Upper lobe of left lung (tissue), 6 donors: ENCODE measurements at regions not wholly inside any gene's neighbourhood (a gene's known extent, or its start where the extent isn't known, plus 50 kb on each side); places are given as distances from the start of the nearest gene placed in this dataset.

Source experiments
- ATAC-seq, 2 donors: fragments of 200-7000 bp; cut with Tn5 transposase; one replicate each; pipeline ENCODE4 v1.9.1; 2022; ENCODE audit warnings: mild to moderate bottlenecking in 2 of 2, moderate library complexity in 2 of 2; ENCODE audit not compliant: low FRiP score in 2 of 2
- DNase-seq, 2 donors: peaks; one replicate each; pipeline ENCODE4 v3.0.0-alpha.2; 2019 to 2020
- H3K27ac ChIP-seq, 4 donors: fragments of 200-600 bp; sonication (generic); one replicate each; pipeline ENCODE4 v1.5.1; 2016 to 2019
- H3K27me3 ChIP-seq, 4 donors: fragments of 200-600 bp; sonication (generic); one replicate each; pipeline ENCODE4 v1.5.1; 2017 to 2019
- H3K36me3 ChIP-seq, 4 donors: fragments of 200-600 bp; sonication (generic); one replicate each; pipeline ENCODE4 v1.5.1; 2016 to 2019
- H3K4me1 ChIP-seq, 4 donors: fragments of 200-600 bp; sonication (generic); one replicate each; pipeline ENCODE4 v1.5.1; 2018 to 2019
- H3K4me3 ChIP-seq, 4 donors: fragments of 200-600 bp; sonication (generic); one replicate each; pipeline ENCODE4 v1.5.1; 2017 to 2019; ENCODE audit warnings: mild to moderate bottlenecking in 2 of 4, moderate library complexity in 1 of 4
- H3K9me3 ChIP-seq, 4 donors: fragments of 200-600 bp; sonication (generic); one replicate each; pipeline ENCODE4 v1.5.1; 2018 to 2019
- CTCF ChIP-seq, 6 experiments: fragments of 450-650 bp in 4 of 6; fragments of 200-600 bp in 2 of 6; sonication (generic) in 2 of 6; IDR thresholded peaks; one replicate each; pipeline ENCODE4 v1.5.1; 2016 to 2019; ENCODE audit warnings: antibody characterized with exemption in 6 of 6
- EP300 ChIP-seq, 4 donors: sonication (generic); formaldehyde crosslinking; IDR thresholded peaks; one replicate each; pipeline ENCODE4 v1.5.1; 2017; ENCODE audit warnings: antibody characterized with exemption in 4 of 4, control low read depth in 2 of 4
- POLR2A ChIP-seq, 4 donors: fragments of 450-650 bp; IDR thresholded peaks; one replicate each; pipeline ENCODE4 v1.5.1; 2016 to 2017; ENCODE audit warnings: antibody characterized with exemption in 4 of 4, mild to moderate bottlenecking in 2 of 4
- POLR2AphosphoS5 ChIP-seq, 2 donors: sonication (generic); formaldehyde crosslinking; IDR thresholded peaks; one replicate each; pipeline ENCODE4 v1.5.1; 2017; ENCODE audit warnings: antibody characterized with exemption in 2 of 2
- whole genome bisulfite sequencing, 2 donors: methylation state at CpG; one replicate each; pipeline ENCODE4 v1.1.5; 2017 to 2018; 5-methylcytosine and 5-hydroxymethylcytosine counted together
- small RNA-seq, 4 donors: library from RNA; depleted of rRNA; stranded (forward); fragments of <200 nt; gene quantifications; one replicate each; pipeline ENCODE3, GENCODE V24; 2016
- donor health status: DM: no; HTN: no; CAD: no; lungs with moderate emphysema.
- donor health status: DM: no; HTN: yes; CAD: no; lungs with severe emphysema.

- DNase-seq, result no peak
- Histone ChIP-seq H3K27ac (no peak overlapping the region), H3K4me1 (no peaks in the 10 kb centered on the region), H3K27me3 (no peaks in the 10 kb centered on the region), H3K9me3 (no peaks in the 10 kb centered on the region), H3K4me3 (no peak overlapping the region), H3K36me3 (no peaks in the 10 kb centered on the region)
- ATAC-seq, result no peak
- 94 to 96% methylated on average over 2 of the region's 2 CpGs for WGBS, 2 donors
- TF ChIP-seq EP300 (IDR thresholded peaks at IDR 0.05) (no peak), CTCF (IDR thresholded peaks at IDR 0.05) (no peak), POLR2A (IDR thresholded peaks at IDR 0.05) (no peak), POLR2AphosphoS5 (IDR thresholded peaks at IDR 0.05) (no peak)
Measured at GRCh38 chr20:59537991-59538390, 66.3 kb upstream of the PHACTR3 start.

GRCh38 chr20:59547596-59547995 is 56.7 kb upstream of the PHACTR3 start:
- DNase-seq, result no peak
- Histone ChIP-seq H3K27ac (no peak overlapping the region), H3K36me3 (no peaks in the 10 kb centered on the region), H3K27me3 (no peaks in the 10 kb centered on the region), H3K4me1 (no peaks in the 10 kb centered on the region), H3K9me3 (no peaks in the 10 kb centered on the region), H3K4me3 (no peak overlapping the region)
- 89 to 94% methylated on average over 8 of the region's 8 CpGs for WGBS, 2 donors
- TF ChIP-seq EP300 (IDR thresholded peaks at IDR 0.05), result no peak
- no peak for TF ChIP-seq POLR2A (IDR thresholded peaks at IDR 0.05)
- TF ChIP-seq POLR2AphosphoS5 (IDR thresholded peaks at IDR 0.05), result no peak
- no peak for TF ChIP-seq CTCF (IDR thresholded peaks at IDR 0.05)
- no peak for ATAC-seq

Small RNA genes in the stretch of these regions (small RNA-seq; reads per million reads assigned to genes)
- gene PIEZO1P1, result 0 reads per million in 4 donors
